ENCODE measurements at regions not wholly inside any gene's neighbourhood (a gene's known extent, or its start where the extent isn't known, plus 50 kb on each side); places are given as distances from the start of the nearest gene placed in this dataset.
"Not testable (repeated sequence)": the region's sequence is repeated elsewhere in the genome, so short reads cannot be mapped to it uniquely, and the experiment has no call there.

DNA sequence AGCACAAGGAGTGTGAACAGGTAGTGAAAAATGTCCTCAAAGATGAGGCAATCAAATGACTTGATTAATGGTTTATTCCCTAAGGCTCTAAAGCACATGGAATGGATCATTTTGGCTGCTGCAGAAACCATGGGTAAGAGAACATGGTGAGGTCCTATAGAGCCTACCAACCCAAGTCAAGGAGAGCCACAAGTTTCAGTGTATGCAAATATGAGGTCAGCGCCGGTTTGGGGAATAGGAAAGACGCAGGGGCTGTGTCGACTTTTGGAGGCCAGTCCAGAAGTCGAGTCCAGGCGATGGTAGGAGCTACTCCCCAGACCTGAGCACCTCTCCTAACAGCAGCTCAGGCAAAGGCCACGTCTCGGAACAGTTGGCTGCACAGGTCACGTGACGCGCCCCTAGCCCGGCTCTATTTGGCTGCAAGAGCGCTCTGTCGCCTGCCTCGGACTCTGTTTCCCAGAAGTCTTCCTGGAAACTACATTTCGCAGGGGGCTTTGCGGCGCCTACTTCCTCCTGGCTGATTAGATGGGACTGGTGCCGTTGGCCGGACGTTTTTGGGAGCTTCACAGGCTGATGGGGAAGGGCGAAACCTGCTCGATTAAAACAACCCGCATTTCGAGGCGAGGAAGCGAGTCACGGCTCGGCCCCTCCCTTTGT, 74.4 kb upstream of the CHD6 start:
- no peak for TF ChIP-seq ZNF274 (IDR thresholded peaks at IDR 0.05; ENCODE audit: low read depth, low read length)

DNA sequence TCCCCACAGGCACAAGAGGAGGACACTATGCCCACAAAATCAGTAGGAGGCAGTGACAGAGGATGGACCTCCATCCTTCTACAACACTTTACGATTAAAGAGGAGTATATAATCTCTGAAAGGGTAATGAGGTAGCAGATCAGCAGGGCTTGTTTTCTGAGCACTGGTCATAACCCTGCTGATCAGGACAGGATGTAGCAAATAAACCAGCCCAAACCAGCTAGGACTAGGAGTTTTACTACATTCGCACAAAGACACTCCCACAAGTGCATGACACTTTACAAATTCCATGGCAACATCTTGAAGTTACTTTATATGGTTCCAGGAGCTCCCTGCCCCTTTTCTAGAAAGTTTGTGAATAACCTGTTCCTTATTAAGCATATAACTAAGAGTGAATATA, 73.3 kb upstream of the CHD6 start:
- no peak for TF ChIP-seq ZNF274 (IDR thresholded peaks at IDR 0.05; ENCODE audit: low read depth, low read length)
- H3K4me3 ChIP-seq (ENCODE audit: low read length) = no peak overlapping the region

More for the DNA sequence above, 74.4 kb upstream of the CHD6 start:
- peak overlapping the region; percentile 62 for H3K4me3 ChIP-seq (ENCODE audit: low read length)

DNA sequence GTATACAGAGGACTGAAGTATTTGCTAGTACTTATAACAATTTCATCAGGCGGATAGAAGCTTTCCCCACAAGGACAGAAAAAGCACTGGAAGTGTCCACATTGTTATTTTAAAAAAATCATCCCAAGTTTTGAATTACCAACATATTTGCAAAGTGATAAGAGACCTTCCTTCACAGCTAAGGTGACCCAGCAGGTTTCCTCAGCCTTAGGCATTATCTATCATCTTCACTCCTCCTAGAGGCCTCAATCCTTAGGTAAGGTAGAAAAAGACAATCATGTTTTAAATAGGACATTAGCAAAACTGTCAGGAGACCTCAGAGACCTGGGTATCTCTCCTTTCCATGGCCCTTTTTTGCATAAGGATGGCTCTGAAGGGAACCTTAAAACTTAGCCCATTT, 72.5 kb upstream of the CHD6 start:
- TF ChIP-seq ZNF274 (IDR thresholded peaks at IDR 0.05; ENCODE audit: low read depth, low read length) = no peak
- H3K4me3 ChIP-seq (ENCODE audit: low read length) = no peak overlapping the region

DNA sequence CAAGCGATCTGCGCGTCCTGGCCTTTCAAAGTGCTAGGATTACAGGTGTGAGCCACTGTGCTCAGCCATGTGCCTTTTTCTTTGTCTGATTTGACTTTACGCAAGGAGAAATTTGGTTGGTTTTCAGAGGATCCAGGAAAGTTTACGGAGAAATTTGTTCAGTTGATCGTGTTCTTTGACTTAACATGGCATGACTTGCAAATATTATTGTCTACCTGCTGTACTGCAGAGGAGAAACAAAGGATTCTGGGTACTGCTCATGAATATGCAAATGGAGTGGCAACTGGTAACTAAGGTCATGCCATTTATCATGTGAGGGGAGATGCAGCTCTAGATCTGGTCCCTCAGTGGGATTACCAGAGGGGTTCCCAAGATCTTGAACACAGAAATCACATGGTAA, 68.8 kb upstream of the CHD6 start:
- no peak for TF ChIP-seq ZNF274 (IDR thresholded peaks at IDR 0.05; ENCODE audit: low read depth, low read length)

DNA sequence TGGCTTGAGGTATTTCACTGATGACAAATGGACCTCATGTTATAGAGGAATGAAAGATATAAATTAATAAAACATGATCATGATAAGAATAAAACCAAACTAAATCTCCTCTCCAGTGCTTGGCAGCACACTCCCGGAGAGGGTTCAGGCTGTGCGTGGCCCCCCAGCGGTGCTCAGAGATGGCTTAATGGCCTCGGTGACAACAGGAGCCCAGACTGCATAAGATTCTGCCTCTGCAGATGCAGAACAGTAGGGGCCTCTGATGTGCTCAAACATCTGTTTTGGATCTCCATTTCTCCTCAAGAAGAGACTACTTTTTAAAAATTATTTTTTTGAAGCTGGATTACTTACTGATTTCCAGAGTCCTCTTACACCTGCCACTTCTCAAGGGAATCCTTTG, 67.0 kb upstream of the CHD6 start:
- not testable (repeated sequence) for H3K4me3 ChIP-seq (ENCODE audit: low read length)

More for the DNA sequence above, 68.8 kb upstream of the CHD6 start:
- no peak overlapping the region for H3K4me3 ChIP-seq (ENCODE audit: low read length)

DNA sequence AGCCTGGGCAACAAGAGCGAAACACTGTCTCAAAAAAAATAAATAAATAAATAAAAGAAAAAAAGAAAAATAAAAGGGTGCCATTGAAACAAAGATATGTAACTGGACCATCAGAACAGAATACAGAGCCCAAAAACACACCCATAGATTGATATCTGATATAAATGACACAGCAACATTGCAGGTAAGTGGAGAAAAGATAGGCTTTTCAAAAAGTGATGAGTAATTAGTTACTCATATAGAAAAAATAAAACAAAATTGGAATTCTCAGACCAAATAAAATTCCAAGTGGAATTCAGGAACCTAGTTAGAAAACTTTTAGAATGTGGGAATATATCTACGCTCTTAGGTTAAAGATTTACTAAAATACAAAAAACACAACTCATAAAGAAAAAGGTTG, 60.6 kb upstream of the CHD6 start:
- TF ChIP-seq ZNF274 (IDR thresholded peaks at IDR 0.05; ENCODE audit: low read depth, low read length) = no peak
- no peak overlapping the region for H3K4me3 ChIP-seq (ENCODE audit: low read length)

DNA sequence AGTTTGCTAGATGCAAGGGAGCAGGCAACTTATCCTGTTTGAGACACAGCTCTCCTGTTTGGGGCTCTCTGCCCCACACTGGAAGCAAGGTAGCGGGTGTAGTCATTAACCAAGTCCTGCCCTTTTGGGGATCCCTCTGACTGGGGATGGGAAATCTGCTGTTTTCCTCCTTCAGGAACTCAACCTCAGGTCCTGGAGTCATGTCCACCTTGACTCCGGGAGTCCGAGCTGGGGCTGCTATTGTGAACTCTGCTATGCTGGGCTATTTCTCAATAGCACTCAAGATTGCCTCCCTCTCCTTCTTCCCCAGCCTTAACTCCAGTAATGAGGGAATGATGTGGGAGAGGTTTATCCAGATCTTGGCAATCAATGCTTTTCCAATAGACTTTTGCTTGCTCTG, 54.1 kb upstream of the CHD6 start:
- no peak overlapping the region for H3K4me3 ChIP-seq (ENCODE audit: low read length)
- TF ChIP-seq ZNF274 (IDR thresholded peaks at IDR 0.05; ENCODE audit: low read depth, low read length) = no peak

DNA sequence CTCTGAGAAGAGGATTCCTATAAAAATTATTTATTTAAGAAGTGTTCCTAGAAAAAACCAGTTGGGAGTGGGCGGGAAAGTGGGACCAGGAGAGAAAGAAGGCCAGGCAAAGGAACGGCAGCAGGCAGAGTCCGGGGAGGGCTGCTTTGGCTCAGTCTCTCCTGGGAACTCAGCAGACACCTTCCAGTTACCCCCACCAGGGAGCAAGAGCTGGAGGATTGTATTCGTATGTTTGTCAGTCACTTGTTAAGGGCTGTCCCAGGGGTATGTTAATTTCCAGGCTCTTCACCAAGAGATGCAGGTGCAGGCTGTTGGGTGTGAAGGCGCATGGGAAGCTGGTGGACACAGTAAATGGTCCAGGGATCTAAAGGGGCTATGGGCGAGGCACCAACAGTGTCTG, 53.0 kb upstream of the CHD6 start:
- no peak for TF ChIP-seq ZNF274 (IDR thresholded peaks at IDR 0.05; ENCODE audit: low read depth, low read length)

DNA sequence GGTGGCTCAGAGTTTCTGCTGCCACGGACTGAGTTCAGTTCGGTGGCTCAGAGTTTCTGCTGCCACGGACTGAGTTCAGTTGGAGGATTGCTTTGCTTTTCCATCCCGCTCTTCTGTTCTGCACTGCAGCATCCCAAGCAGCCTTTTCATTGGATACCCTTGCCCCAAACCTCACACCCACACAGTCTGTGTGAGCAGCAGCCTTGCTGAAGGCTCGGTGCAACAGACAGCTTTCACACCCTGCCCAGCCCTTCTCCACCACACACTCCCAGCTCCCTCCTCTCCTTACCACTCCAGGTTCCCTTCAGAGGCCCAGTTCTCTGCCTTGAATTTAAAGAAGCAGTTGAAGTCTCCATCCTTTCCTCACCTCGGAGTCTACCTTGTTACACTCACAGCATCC, 52.5 kb upstream of the CHD6 start:
- no peak overlapping the region for H3K4me3 ChIP-seq (ENCODE audit: low read length)
- no peak for TF ChIP-seq ZNF274 (IDR thresholded peaks at IDR 0.05; ENCODE audit: low read depth, low read length)

More for the DNA sequence above, 53.0 kb upstream of the CHD6 start:
- H3K4me3 ChIP-seq (ENCODE audit: low read length) = no peak overlapping the region

DNA sequence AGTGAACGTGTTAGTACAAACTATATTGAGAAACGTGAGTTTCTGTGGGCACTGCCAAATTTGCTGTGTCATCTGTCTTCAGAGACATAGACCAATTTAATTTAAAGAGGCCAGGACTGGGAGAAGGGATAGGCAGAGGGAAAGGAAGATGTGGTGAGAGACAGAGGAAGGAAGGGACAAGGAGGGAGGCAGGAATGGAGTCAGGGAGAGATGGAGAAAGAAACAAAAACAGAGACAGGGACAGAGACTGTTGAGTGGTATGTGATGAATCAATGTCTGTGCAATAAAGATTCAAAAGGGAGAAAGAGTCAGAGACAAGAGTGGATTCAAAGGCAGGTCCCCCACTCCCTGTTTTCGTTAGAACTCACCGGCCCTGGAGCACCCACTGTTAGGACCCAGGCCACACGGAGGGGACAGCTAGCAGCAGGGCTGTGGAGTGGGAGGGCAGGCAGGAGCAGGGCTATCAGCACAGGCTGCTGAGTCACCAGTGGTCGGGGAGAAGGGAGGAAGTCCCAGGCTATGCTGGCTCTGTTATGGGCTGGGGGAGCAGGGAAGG, 51.6 kb upstream of the CHD6 start:
- H3K4me3 ChIP-seq (ENCODE audit: low read length) = no peak overlapping the region
- no peak for TF ChIP-seq ZNF274 (IDR thresholded peaks at IDR 0.05; ENCODE audit: low read depth, low read length)

DNA sequence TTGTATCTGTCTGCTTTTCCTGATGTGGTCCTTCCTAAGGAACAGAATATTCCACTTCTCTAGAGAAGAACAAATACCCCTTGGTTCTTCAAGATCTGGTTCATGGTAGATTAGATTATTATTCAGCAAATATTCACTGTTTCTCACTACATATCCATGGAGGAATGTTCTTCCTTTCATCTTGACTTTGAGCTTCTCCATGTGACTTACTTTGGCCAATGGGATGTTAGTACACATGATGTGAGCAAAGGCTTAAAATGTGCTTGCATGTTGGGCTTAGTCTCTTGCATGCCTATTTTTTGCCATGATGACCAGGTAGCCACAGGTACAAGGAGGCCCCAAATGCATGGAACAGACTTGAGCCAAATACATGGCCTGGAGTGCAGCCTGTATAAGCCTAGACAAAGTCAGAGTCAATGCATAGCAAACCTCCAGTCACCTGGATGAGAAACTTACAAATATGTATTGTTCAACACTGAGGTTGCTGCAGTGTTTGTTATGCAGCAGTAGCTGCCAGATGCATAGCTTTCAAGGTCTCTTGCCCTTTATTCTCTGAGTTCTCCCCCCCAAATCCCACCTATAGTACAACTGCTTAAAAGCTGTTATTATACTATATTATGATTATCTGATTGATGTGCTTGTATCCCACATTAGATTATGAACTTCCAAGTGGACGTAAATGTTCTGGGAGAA, 50.0 kb upstream of the CHD6 start:
- no peak for TF ChIP-seq ZNF274 (IDR thresholded peaks at IDR 0.05; ENCODE audit: low read depth, low read length)
- no peak overlapping the region for H3K4me3 ChIP-seq (ENCODE audit: low read length)

Data from GM08714 (cell line).